ENCODE measurements at regions not wholly inside any gene's neighbourhood (a gene's known extent, or its start where the extent isn't known, plus 50 kb on each side); places are given as distances from the start of the nearest gene placed in this dataset.

DNA sequence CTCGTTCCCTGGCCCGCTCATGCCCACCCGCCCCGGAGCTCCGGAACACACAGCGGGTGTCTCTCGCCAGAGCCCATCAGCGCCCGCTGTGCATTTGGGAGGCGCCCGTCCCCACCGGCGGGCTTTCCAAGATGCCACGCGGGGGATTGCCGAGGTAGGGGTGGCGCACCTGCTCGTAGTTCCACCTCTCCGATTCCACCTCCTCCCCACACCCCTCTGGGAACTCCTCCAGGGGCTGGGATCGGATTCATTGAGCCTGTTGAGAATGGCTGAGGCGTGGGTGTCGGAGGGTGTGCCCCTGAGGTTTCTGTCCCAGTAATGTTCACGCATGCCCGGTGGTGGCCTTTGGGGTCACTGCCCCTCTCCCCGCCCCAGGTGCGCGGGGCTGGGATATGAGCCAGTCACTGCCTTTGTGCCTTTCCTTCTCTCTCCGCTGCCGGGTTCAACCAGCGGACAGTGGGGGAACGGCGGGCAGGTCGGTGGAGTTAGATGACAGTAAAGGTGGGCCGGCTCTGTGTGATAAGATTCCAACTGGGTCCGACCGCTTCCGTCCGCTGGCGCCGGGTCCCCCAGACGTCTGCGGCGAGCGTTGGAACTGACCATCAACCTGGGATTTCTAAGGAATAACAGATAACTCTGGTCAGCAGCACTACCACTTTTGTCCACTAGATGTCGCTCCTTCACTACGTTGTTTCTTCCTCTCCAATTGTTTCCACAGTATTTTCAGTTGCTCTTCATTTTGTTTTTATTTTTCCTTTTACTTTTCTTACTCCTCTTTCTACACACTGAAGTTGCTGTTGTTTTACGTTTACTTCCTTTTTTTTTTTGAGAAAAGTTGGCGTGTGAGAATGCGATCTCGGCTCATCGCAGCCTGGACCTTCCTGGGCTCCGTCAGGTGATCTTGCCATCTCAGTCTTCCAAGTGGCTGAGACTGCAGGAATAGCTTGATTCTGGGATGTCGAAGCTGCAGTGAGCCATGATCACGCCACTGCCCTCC lies 178.1 kb upstream of the ALG10B start:
- peaks cover 0 to 11% (median 3%) of the 10 kb centered on the region in 4 donors for H3K4me1 ChIP-seq
- H3K27me3 ChIP-seq, result peaks cover 0 to 9% of the 10 kb centered on the region in 2 donors
- WGBS, 2 donors, result 8 to 15% methylated on average over 44 to 52 of the region's 54 CpGs
- no peak overlapping the region for H3K27ac ChIP-seq
- H3K36me3 ChIP-seq, result no peaks in the 10 kb centered on the region
- peak; percentile 69 to 93 for DNase-seq (ENCODE audit: low spot score in 2 of 2)
- no peaks in the 10 kb centered on the region for H3K9me3 ChIP-seq
- TF ChIP-seq, protein P1, sequence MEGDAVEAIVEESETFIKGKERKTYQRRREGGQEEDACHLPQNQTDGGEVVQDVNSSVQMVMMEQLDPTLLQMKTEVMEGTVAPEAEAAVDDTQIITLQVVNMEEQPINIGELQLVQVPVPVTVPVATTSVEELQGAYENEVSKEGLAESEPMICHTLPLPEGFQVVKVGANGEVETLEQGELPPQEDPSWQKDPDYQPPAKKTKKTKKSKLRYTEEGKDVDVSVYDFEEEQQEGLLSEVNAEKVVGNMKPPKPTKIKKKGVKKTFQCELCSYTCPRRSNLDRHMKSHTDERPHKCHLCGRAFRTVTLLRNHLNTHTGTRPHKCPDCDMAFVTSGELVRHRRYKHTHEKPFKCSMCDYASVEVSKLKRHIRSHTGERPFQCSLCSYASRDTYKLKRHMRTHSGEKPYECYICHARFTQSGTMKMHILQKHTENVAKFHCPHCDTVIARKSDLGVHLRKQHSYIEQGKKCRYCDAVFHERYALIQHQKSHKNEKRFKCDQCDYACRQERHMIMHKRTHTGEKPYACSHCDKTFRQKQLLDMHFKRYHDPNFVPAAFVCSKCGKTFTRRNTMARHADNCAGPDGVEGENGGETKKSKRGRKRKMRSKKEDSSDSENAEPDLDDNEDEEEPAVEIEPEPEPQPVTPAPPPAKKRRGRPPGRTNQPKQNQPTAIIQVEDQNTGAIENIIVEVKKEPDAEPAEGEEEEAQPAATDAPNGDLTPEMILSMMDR (IDR thresholded peaks at IDR 0.05), result peak; percentile 91 to 98 (median 94)
- TF ChIP-seq POLR2A (IDR thresholded peaks at IDR 0.05), result no peak
- H3K4me3 ChIP-seq, result peak overlapping the region; percentile 3 to 41 (median 24)

DNA sequence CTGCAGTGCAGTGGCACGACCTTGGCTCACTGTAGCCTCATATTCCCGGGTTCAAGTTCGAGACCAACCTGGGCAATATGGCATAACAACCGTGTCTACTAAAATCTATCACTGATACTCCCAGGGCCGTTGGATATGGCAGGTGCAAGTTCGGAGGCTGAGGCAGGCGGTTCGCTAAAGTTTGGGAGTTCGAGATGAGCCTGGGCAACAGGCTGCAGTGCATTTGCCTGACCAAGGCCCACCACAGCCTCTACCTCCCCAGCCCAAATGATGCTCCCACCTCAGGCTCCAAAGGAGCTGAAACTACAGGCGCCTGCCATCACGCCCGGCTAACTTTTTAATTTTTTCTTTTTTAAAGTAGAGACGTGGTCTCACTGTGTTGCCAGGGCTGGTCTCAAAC lies 177.1 kb upstream of the ALG10B start:
- Histone ChIP-seq H3K9me3 (no peaks in the 10 kb centered on the region), H3K27ac (no peak overlapping the region), H3K4me3 (no peak overlapping the region), H3K4me1 (peaks cover 0 to 11% (median 3%) of the 10 kb centered on the region in 4 donors), H3K36me3 (no peaks in the 10 kb centered on the region), H3K27me3 (peaks cover 0 to 9% of the 10 kb centered on the region in 2 donors)
- TF ChIP-seq, protein P1 (IDR thresholded peaks at IDR 0.05), result no peak
- no peak for TF ChIP-seq POLR2A (IDR thresholded peaks at IDR 0.05)
- no peak for TF ChIP-seq EP300 (IDR thresholded peaks at IDR 0.05)
- 74 to 87% methylated on average over 13 of the region's 13 CpGs for WGBS, 2 donors
- no peak for DNase-seq (ENCODE audit: low spot score in 2 of 2)

GRCh38 chr12:38141239-38141638 lies 175.3 kb upstream of the ALG10B start:
- peaks cover 0 to 6% (median 0%) of the 10 kb centered on the region in 4 donors for H3K9me3 ChIP-seq
- no peak for DNase-seq (ENCODE audit: low spot score in 2 of 2)
- H3K27me3 ChIP-seq, result peaks cover 0 to 9% of the 10 kb centered on the region in 2 donors
- H3K27ac ChIP-seq, result no peak overlapping the region
- H3K4me1 ChIP-seq, result peaks cover 0 to 11% (median 3%) of the 10 kb centered on the region in 4 donors
- TF ChIP-seq EP300 (IDR thresholded peaks at IDR 0.05) (no peak), POLR2A (IDR thresholded peaks at IDR 0.05) (no peak)
- TF ChIP-seq, protein P1 (IDR thresholded peaks at IDR 0.05), result no peak
- 88 to 93% methylated on average over 8 of the region's 8 CpGs for WGBS, 2 donors
- no peaks in the 10 kb centered on the region for H3K36me3 ChIP-seq
- H3K4me3 ChIP-seq, result no peak overlapping the region

- TF ChIP-seq, protein P1 (IDR thresholded peaks at IDR 0.05), result no peak
- TF ChIP-seq POLR2A (IDR thresholded peaks at IDR 0.05) (no peak), EP300 (IDR thresholded peaks at IDR 0.05) (no peak)
- no peak for DNase-seq (ENCODE audit: low spot score in 2 of 2)
- Histone ChIP-seq H3K9me3 (peaks cover 0 to 12% (median 0%) of the 10 kb centered on the region in 4 donors), H3K4me3 (no peak overlapping the region), H3K36me3 (no peaks in the 10 kb centered on the region), H3K27ac (no peak overlapping the region), H3K27me3 (peaks cover 0 to 9% of the 10 kb centered on the region in 2 donors), H3K4me1 (peaks cover 0 to 11% (median 3%) of the 10 kb centered on the region in 4 donors)
- WGBS, 2 donors, result 74 to 85% methylated on average over 9 of the region's 9 CpGs
Observed at GRCh38 chr12:38141861-38142260, 174.7 kb upstream of the ALG10B start.

GRCh38 chr12:38142974-38143373 lies 173.6 kb upstream of the ALG10B start:
- H3K9me3 ChIP-seq, result peaks cover 0 to 22% (median 0%) of the 10 kb centered on the region in 4 donors
- H3K36me3 ChIP-seq, result no peaks in the 10 kb centered on the region
- H3K27me3 ChIP-seq, result peaks cover 0 to 6% of the 10 kb centered on the region in 2 donors
- peaks cover 0 to 10% (median 3%) of the 10 kb centered on the region in 4 donors for H3K4me1 ChIP-seq
- DNase-seq (ENCODE audit: low spot score in 2 of 2), result no peak
- no peak overlapping the region for H3K27ac ChIP-seq
- TF ChIP-seq EP300 (IDR thresholded peaks at IDR 0.05) (no peak), POLR2A (IDR thresholded peaks at IDR 0.05) (no peak)
- TF ChIP-seq, protein P1 (IDR thresholded peaks at IDR 0.05), result no peak
- 88% methylated on average over 5 of the region's 5 CpGs for WGBS, 2 donors
- H3K4me3 ChIP-seq, result no peak overlapping the region

Measured in tibial nerve (tissue), 4 donors.